Adipocyte (in vitro differentiated cells): ENCODE measurements at regions not wholly inside any gene's neighbourhood (a gene's known extent, or its start where the extent isn't known, plus 50 kb on each side); places are given as distances from the start of the nearest gene placed in this dataset.
A peak's percentile ranks its signal among the peaks of the same experiment; 100 is the strongest.
"Not testable (repeated sequence)": the region's sequence is repeated elsewhere in the genome, so short reads cannot be mapped to it uniquely, and the experiment has no call there.

Experiments used
- DNase-seq: peaks from one replicate; pipeline ENCODE4 v3.0.0-alpha.2; 2015; ENCODE audit warnings: low read depth
- H3K27me3 ChIP-seq: replicated peaks from 2 replicates; pipeline ENCODE4 v1.7.0; 2013; ENCODE audit warnings: mild to moderate bottlenecking, low read length, moderate library complexity; ENCODE audit not compliant: control insufficient read depth, insufficient read depth
- H3K36me3 ChIP-seq: 2 replicates; pipeline ENCODE4 v1.7.0; 2013; ENCODE audit warnings: low read length, mild to moderate bottlenecking, moderate library complexity; ENCODE audit not compliant: control insufficient read depth, insufficient read depth, severe bottlenecking
- H3K4me1 ChIP-seq: 2 replicates; pipeline ENCODE4 v1.7.0; 2013; ENCODE audit warnings: mild to moderate bottlenecking, low read length, moderate library complexity; ENCODE audit not compliant: control insufficient read depth, insufficient read depth
- H3K4me3 ChIP-seq: 2 replicates; pipeline ENCODE4 v1.7.0; 2013; ENCODE audit warnings: mild to moderate bottlenecking, low read length, moderate library complexity
- H3K9ac ChIP-seq: 2 replicates; pipeline ENCODE4 v1.7.0; 2013; ENCODE audit warnings: mild to moderate bottlenecking, low read length, moderate library complexity
- H3K9me3 ChIP-seq: 2 replicates; pipeline ENCODE4 v1.7.0; 2013; ENCODE audit warnings: mild to moderate bottlenecking, low read length, moderate library complexity; ENCODE audit not compliant: control insufficient read depth

GRCh38 chr2:144003460-144004075 is 516.4 kb downstream of the ZEB2 start:
- H3K27me3 ChIP-seq: no peaks in the 10 kb centered on the region
- H3K4me3 ChIP-seq: no peak overlapping the region
- H3K4me1 ChIP-seq: no peaks in the 10 kb centered on the region
- no peaks in the 10 kb centered on the region for H3K9me3 ChIP-seq
- H3K36me3 ChIP-seq: no peaks in the 10 kb centered on the region
- DNase-seq: no peak
- H3K9ac ChIP-seq: no peak overlapping the region

GRCh38 chr2:143996974-143997373 is 522.9 kb downstream of the ZEB2 start:
- Histone ChIP-seq H3K4me1 (no peaks in the 10 kb centered on the region), H3K9ac (no peak overlapping the region), H3K4me3 (no peak overlapping the region), H3K36me3 (no peaks in the 10 kb centered on the region), H3K9me3 (no peaks in the 10 kb centered on the region), H3K27me3 (no peaks in the 10 kb centered on the region)
- no peak for DNase-seq

GRCh38 chr2:143994961-143995360 is 525.0 kb downstream of the ZEB2 start:
- Histone ChIP-seq H3K9ac (no peak overlapping the region), H3K4me3 (no peak overlapping the region), H3K27me3 (no peaks in the 10 kb centered on the region), H3K9me3 (no peaks in the 10 kb centered on the region), H3K36me3 (no peaks in the 10 kb centered on the region), H3K4me1 (no peaks in the 10 kb centered on the region)
- no peak for DNase-seq

GRCh38 chr2:143991596-143991995 is 528.3 kb downstream of the ZEB2 start:
- not testable (repeated sequence) for H3K36me3 ChIP-seq, DNase-seq, H3K9me3 ChIP-seq, H3K4me1 ChIP-seq, H3K4me3 ChIP-seq, H3K9ac ChIP-seq, H3K27me3 ChIP-seq

- Histone ChIP-seq H3K4me3 (no peak overlapping the region), H3K4me1 (no peaks in the 10 kb centered on the region), H3K9me3 (no peaks in the 10 kb centered on the region), H3K27me3 (no peaks in the 10 kb centered on the region), H3K9ac (no peak overlapping the region), H3K36me3 (no peaks in the 10 kb centered on the region)
- no peak for DNase-seq
Measured at GRCh38 chr2:143988082-143988481, 531.8 kb downstream of the ZEB2 start.

GRCh38 chr2:143981428-143981827 is 538.5 kb downstream of the ZEB2 start:
- Histone ChIP-seq H3K36me3 (no peaks in the 10 kb centered on the region), H3K9me3 (no peaks in the 10 kb centered on the region), H3K9ac (no peak overlapping the region), H3K4me3 (no peak overlapping the region), H3K4me1 (peaks cover 11% of the 10 kb centered on the region), H3K27me3 (no peaks in the 10 kb centered on the region)
- DNase-seq: no peak

DNA sequence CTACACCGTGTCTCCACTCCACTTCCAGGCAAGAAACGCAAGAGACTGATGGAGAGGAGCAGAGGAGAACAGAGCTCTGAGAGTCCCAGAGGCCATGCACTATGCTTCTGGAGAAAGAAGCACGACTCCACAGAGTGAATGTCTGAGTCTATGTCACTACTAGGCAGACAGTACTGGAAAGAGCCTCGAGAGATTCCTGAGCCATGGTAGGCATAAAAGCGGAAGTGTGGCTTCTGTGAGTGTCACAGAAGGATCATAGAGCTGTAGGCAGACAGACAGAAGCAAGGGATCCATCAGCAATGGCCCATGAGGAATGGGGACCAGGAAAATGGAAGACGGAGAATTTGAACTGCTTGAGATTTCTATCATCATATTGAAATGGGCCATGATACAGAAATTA is 542.6 kb downstream of the ZEB2 start:
- DNase-seq: no peak
- Histone ChIP-seq H3K9ac (no peak overlapping the region), H3K9me3 (no peaks in the 10 kb centered on the region)

DNA sequence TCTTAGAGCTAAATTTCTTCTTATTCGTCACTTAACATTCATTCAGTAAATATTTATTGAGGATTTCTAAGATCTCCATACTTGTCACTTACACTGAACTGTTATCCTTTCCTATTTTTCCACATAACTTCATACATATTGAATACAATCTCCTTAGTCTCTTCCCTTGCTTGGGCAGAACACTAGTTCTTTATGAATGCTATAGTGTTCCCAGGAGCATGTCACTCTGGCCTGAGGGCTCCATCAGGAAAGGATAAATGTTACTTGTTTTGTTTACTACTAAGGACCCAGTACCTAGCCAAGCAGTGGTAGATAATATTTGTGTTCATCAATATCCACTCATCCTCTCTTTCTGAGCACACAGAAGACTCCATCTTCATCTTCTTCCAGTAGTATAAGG is 544.7 kb downstream of the ZEB2 start:
- no peak for DNase-seq
- no peaks in the 10 kb centered on the region for H3K9me3 ChIP-seq
- no peaks in the 10 kb centered on the region for H3K36me3 ChIP-seq
- H3K9ac ChIP-seq: no peak overlapping the region
- H3K4me1 ChIP-seq: peaks cover 11% of the 10 kb centered on the region
- no peaks in the 10 kb centered on the region for H3K27me3 ChIP-seq
- H3K4me3 ChIP-seq: no peak overlapping the region

More for the DNA sequence above, 542.6 kb downstream of the ZEB2 start:
- no peak overlapping the region for H3K4me3 ChIP-seq
- H3K27me3 ChIP-seq: no peaks in the 10 kb centered on the region
- H3K36me3 ChIP-seq: no peaks in the 10 kb centered on the region
- H3K4me1 ChIP-seq: peaks cover 11% of the 10 kb centered on the region

DNA sequence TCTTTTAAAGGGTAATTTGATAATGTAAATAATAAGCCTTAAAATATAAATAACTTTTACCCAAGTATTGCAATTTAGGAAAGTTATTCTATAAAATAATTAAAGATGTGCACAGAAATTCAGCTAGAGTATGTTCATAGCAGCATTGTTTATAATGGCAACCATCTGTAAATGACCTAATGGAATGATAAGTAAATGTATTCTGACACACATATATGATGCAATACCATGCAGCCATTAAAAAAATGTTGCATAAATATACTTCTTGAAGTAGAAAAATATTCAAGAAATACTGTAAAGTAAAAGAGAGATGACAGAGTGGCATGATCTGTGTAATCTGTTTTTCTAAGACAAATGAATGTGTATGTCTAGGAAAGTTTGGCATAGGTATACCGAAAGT is 545.7 kb downstream of the ZEB2 start:
- no peak overlapping the region for H3K9ac ChIP-seq
- no peaks in the 10 kb centered on the region for H3K27me3 ChIP-seq

GRCh38 chr2:143968860-143969259 is 551.1 kb downstream of the ZEB2 start:
- no peaks in the 10 kb centered on the region for H3K27me3 ChIP-seq
- no peak overlapping the region for H3K4me3 ChIP-seq
- H3K36me3 ChIP-seq: peaks cover 3% of the 10 kb centered on the region
- no peak overlapping the region for H3K9ac ChIP-seq
- no peaks in the 10 kb centered on the region for H3K4me1 ChIP-seq
- H3K9me3 ChIP-seq: no peaks in the 10 kb centered on the region
- DNase-seq: no peak

More for the DNA sequence above, 545.7 kb downstream of the ZEB2 start:
- peak; percentile 74 for DNase-seq
- Histone ChIP-seq H3K9me3 (no peaks in the 10 kb centered on the region), H3K4me1 (peaks cover 11% of the 10 kb centered on the region), H3K4me3 (no peak overlapping the region), H3K36me3 (no peaks in the 10 kb centered on the region)

DNA sequence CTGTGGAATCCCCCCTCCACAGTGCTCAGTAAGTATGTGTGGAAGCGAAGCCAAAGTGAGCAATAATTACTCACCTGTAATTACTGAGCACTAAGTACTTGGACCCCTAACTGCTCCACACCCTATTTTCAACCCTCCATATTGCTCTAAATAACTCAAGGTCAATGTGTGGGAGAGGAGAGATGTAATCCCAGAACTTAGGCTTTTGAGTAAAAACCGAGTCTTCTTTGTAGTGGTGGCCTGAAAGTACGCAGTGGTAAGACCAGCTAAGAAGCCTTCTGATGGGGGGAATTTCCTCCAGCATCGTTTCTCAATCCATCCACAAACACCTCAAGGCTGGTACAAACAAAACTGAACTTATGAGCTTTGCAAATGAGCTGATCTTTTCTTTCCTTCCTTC is 551.6 kb downstream of the ZEB2 start:
- Histone ChIP-seq H3K4me3 (no peak overlapping the region), H3K4me1 (no peaks in the 10 kb centered on the region), H3K36me3 (peaks cover 3% of the 10 kb centered on the region), H3K27me3 (no peaks in the 10 kb centered on the region), H3K9ac (no peak overlapping the region), H3K9me3 (no peaks in the 10 kb centered on the region)
- no peak for DNase-seq

DNA sequence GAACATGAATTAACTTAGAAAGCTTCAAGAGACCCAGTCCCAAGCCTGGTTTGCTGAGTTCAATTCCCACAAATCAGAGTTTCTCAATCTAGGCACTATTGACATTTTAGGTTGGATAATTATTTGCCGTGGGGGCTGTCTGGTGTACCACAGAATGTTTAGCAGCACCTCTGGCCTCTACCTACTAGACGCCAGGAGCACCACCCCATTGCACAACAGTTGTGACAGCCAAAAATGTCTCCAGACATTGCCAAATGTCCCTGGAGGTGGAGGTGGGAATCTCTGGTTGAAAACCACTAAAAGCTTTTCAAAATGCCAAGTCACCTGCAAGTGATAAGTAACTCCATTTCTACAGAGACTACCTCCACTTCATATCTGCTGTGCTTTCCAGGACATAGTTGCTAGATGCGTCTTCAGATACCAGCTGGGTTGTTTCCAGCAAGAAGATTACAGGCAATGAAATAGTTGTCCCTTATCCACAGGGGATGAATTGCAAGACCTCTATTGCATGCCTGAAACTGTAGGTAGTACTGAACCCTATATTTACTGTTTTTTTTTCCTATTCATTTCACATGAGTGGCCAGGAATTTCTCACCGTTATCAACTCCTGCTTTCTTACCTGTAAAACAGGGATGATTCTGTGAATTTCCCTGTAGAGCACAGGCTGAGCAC is 554.3 kb downstream of the ZEB2 start:
- Histone ChIP-seq H3K36me3 (peaks cover 3% of the 10 kb centered on the region), H3K9me3 (no peaks in the 10 kb centered on the region), H3K27me3 (no peaks in the 10 kb centered on the region), H3K9ac (no peak overlapping the region), H3K4me1 (no peaks in the 10 kb centered on the region), H3K4me3 (no peak overlapping the region)
- DNase-seq: no peak
